MM.1S (cell line): ENCODE measurements at regions not wholly inside any gene's neighbourhood (a gene's known extent, or its start where the extent isn't known, plus 50 kb on each side); places are given as distances from the start of the nearest gene placed in this dataset.

Experiments
- DNase-seq: peaks from one replicate; pipeline ENCODE4 v3.0.0-alpha.2; 2015
- H2AFZ ChIP-seq: fragments of 300-600 bp; sonication (generic); 2 replicates; pipeline ENCODE4 v1.6.0; 2016; ENCODE audit warnings: antibody characterized with exemption, low read length
- H3F3A ChIP-seq: fragments of 300-600 bp; sonication (generic); 2 replicates; pipeline ENCODE4 v1.6.1; 2016; ENCODE audit warnings: mild to moderate bottlenecking, antibody characterized with exemption, low read length, moderate library complexity, mixed read lengths; ENCODE audit not compliant: insufficient read depth
- H3K27ac ChIP-seq: fragments of 300-600 bp; sonication (generic); 2 replicates; pipeline ENCODE4 v1.5.1; 2016; ENCODE audit warnings: mild to moderate bottlenecking, low read length
- H3K27me3 ChIP-seq: fragments of 300-600 bp; sonication (generic); replicated peaks from 2 replicates; pipeline ENCODE4 v1.6.0; 2016; ENCODE audit warnings: low read length; ENCODE audit not compliant: insufficient read depth
- H3K36me3 ChIP-seq: fragments of 300-600 bp; sonication (generic); replicated peaks from 2 replicates; pipeline ENCODE4 v1.6.1; 2016; ENCODE audit warnings: mild to moderate bottlenecking, low read length, mixed read lengths; ENCODE audit not compliant: insufficient read depth
- H3K4me1 ChIP-seq: fragments of 300-600 bp; sonication (generic); 2 replicates; pipeline ENCODE4 v1.6.1; 2016; ENCODE audit warnings: low read length, mixed read lengths
- H3K4me2 ChIP-seq: fragments of 300-600 bp; sonication (generic); 2 replicates; pipeline ENCODE4 v1.6.0; 2016; ENCODE audit warnings: low read depth, low read length
- H3K4me3 ChIP-seq: fragments of 300-600 bp; sonication (generic); 2 replicates; pipeline ENCODE4 v1.5.1; 2016; ENCODE audit warnings: low read length, mixed read lengths
- H3K79me2 ChIP-seq: fragments of 300-600 bp; sonication (generic); 2 replicates; pipeline ENCODE4 v1.6.1; 2016; ENCODE audit warnings: mixed run types, low read length, mixed read lengths
- H3K9ac ChIP-seq: fragments of 300-600 bp; sonication (generic); 2 replicates; pipeline ENCODE4 v1.6.1; 2016; ENCODE audit warnings: low read length, mixed read lengths
- H3K9me2 ChIP-seq: fragments of 300-600 bp; sonication (generic); replicated peaks from 2 replicates; pipeline ENCODE4 v1.6.1; 2016; ENCODE audit warnings: mild to moderate bottlenecking, low read length, mixed read lengths; ENCODE audit not compliant: insufficient read depth
- H3K9me3 ChIP-seq: fragments of 300-600 bp; sonication (generic); replicated peaks from 2 replicates; pipeline ENCODE4 v1.6.1; 2016; ENCODE audit warnings: mild to moderate bottlenecking, low read length, mixed read lengths; ENCODE audit not compliant: insufficient read depth
- H4K20me1 ChIP-seq: fragments of 300-600 bp; sonication (generic); 2 replicates; pipeline ENCODE4 v1.6.1; 2016; ENCODE audit warnings: mild to moderate bottlenecking, low read length, moderate library complexity, mixed read lengths; ENCODE audit not compliant: insufficient read depth
- CTCF ChIP-seq: fragments of 300-600 bp; sonication (generic); IDR thresholded peaks from 2 replicates; pipeline ENCODE4 v1.5.1; 2016; ENCODE audit warnings: antibody characterized with exemption, low read length, mixed read lengths
- EZH2 ChIP-seq: fragments of 300-600 bp; sonication (generic); optimal IDR thresholded peaks from 2 replicates; pipeline ENCODE3; 2017; ENCODE audit warnings: low read depth, mild to moderate bottlenecking, antibody characterized with exemption, low read length, mixed read lengths
- EZH2phosphoT487 ChIP-seq: fragments of 300-600 bp; sonication (generic); IDR thresholded peaks from 2 replicates; pipeline ENCODE4 v1.6.1; 2018; ENCODE audit warnings: antibody characterized with exemption, low read length

GRCh38 chr1:29644812-29645211, 408.5 kb downstream of the PTPRU start:
- TF ChIP-seq CTCF, result no peak
- no peak for TF ChIP-seq EZH2phosphoT487
- no peak for TF ChIP-seq EZH2

GRCh38 chr1:29643838-29644440, 407.6 kb downstream of the PTPRU start:
- Histone ChIP-seq H3K27ac (no peak overlapping the region), H4K20me1 (no peaks in the 10 kb centered on the region; the same call in 1 of the 2 replicates), H3K9me2 (no peaks in the 10 kb centered on the region), H3F3A (no peaks in the 10 kb centered on the region), H2AFZ (no peak overlapping the region), H3K79me2 (no peaks in the 10 kb centered on the region), H3K4me1 (no peaks in the 10 kb centered on the region), H3K4me3 (no peak overlapping the region), H3K36me3 (no peaks in the 10 kb centered on the region), H3K4me2 (no peak overlapping the region), H3K9ac (no peak overlapping the region), H3K9me3 (no peaks in the 10 kb centered on the region), H3K27me3 (peaks cover 97% of the 10 kb centered on the region)
- TF ChIP-seq EZH2phosphoT487, result no peak
- DNase-seq, result no peak

More at GRCh38 chr1:29644812-29645211, 408.5 kb downstream of the PTPRU start:
- DNase-seq, result no peak
- Histone ChIP-seq H3K79me2 (no peaks in the 10 kb centered on the region), H2AFZ (no peak overlapping the region), H3K27ac (no peak overlapping the region), H3K4me2 (no peak overlapping the region), H3K9me2 (no peaks in the 10 kb centered on the region), H4K20me1 (no peaks in the 10 kb centered on the region; the same call in 1 of the 2 replicates), H3K36me3 (no peaks in the 10 kb centered on the region), H3K27me3 (peaks cover 97% of the 10 kb centered on the region), H3K4me3 (no peak overlapping the region), H3K9me3 (no peaks in the 10 kb centered on the region), H3K9ac (no peak overlapping the region), H3F3A (no peaks in the 10 kb centered on the region), H3K4me1 (no peaks in the 10 kb centered on the region)

GRCh38 chr1:29643281-29643680, 407.0 kb downstream of the PTPRU start:
- no peak overlapping the region for H3K9ac ChIP-seq
- H3K9me2 ChIP-seq, result no peaks in the 10 kb centered on the region
- H3K27ac ChIP-seq, result no peak overlapping the region
- no peak for TF ChIP-seq EZH2phosphoT487
- no peak for TF ChIP-seq CTCF
- no peak for TF ChIP-seq EZH2
- no peaks in the 10 kb centered on the region for H3K9me3 ChIP-seq
- no peak overlapping the region for H2AFZ ChIP-seq
- H3K79me2 ChIP-seq, result no peaks in the 10 kb centered on the region
- H3F3A ChIP-seq, result no peaks in the 10 kb centered on the region
- no peaks in the 10 kb centered on the region for H3K36me3 ChIP-seq
- H3K4me1 ChIP-seq, result no peaks in the 10 kb centered on the region
- H3K4me3 ChIP-seq, result no peak overlapping the region
- H3K27me3 ChIP-seq, result peaks cover 98% of the 10 kb centered on the region
- no peak for DNase-seq
- H4K20me1 ChIP-seq, result no peaks in the 10 kb centered on the region; the same call in 1 of the 2 replicates
- H3K4me2 ChIP-seq, result no peak overlapping the region

GRCh38 chr1:29642519-29642918, 406.2 kb downstream of the PTPRU start:
- no peak for TF ChIP-seq EZH2
- TF ChIP-seq EZH2phosphoT487, result no peak
- TF ChIP-seq CTCF, result no peak
- H3K36me3 ChIP-seq, result no peaks in the 10 kb centered on the region
- H2AFZ ChIP-seq, result no peak overlapping the region
- DNase-seq, result no peak
- no peak overlapping the region for H3K9ac ChIP-seq
- H3K9me3 ChIP-seq, result no peaks in the 10 kb centered on the region
- no peak overlapping the region for H3K4me3 ChIP-seq
- H3K4me2 ChIP-seq, result no peak overlapping the region
- H3K27me3 ChIP-seq, result peaks cover 97% of the 10 kb centered on the region
- no peak overlapping the region for H3K27ac ChIP-seq
- H3K79me2 ChIP-seq, result no peaks in the 10 kb centered on the region
- no peaks in the 10 kb centered on the region for H3K4me1 ChIP-seq
- H3F3A ChIP-seq, result no peaks in the 10 kb centered on the region
- no peaks in the 10 kb centered on the region for H3K9me2 ChIP-seq
- H4K20me1 ChIP-seq, result no peaks in the 10 kb centered on the region; the same call in 1 of the 2 replicates
